DND-41 (cell line): ENCODE measurements at regions not wholly inside any gene's neighbourhood (a gene's known extent, or its start where the extent isn't known, plus 50 kb on each side); places are given as distances from the start of the nearest gene placed in this dataset.

Experiments
- EZH2 ChIP-seq: IDR thresholded peaks from 3 replicates; pipeline ENCODE4 v1.6.1; 2012; ENCODE audit warnings: borderline replicate concordance, low read depth, mild to moderate bottlenecking, moderate library complexity, low read length, inconsistent platforms; ENCODE audit not compliant: severe bottlenecking
- TF ChIP-seq, protein P1 (sequence below): IDR thresholded peaks from 2 replicates; pipeline ENCODE4 v1.5.1; 2012; ENCODE audit warnings: borderline replicate concordance, low read length, moderate library complexity, mild to moderate bottlenecking; ENCODE audit not compliant: poor library complexity, severe bottlenecking; ENCODE audit errors: extremely low read depth

DNA sequence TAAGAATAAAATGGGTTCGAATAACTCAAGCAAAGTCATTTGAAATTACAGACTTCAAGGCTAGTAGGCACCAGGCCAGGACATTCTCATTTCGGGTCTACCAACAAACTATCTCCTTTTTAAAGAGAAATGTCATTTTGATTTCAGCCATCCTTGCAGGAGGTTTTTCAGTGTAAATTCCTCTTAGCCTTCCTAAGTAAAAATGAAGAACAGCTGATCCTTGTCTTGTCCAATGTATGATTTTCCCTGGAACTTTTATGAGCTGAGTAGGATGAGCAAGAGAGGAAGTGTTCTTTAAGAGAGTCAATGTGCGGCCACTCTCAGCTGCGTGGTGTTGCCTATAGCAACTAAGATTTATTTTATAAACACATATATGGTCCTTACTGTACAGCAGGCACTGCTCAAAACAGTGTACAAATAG, 110.1 kb downstream of the PLCE1 start:
- TF ChIP-seq, protein P1, sequence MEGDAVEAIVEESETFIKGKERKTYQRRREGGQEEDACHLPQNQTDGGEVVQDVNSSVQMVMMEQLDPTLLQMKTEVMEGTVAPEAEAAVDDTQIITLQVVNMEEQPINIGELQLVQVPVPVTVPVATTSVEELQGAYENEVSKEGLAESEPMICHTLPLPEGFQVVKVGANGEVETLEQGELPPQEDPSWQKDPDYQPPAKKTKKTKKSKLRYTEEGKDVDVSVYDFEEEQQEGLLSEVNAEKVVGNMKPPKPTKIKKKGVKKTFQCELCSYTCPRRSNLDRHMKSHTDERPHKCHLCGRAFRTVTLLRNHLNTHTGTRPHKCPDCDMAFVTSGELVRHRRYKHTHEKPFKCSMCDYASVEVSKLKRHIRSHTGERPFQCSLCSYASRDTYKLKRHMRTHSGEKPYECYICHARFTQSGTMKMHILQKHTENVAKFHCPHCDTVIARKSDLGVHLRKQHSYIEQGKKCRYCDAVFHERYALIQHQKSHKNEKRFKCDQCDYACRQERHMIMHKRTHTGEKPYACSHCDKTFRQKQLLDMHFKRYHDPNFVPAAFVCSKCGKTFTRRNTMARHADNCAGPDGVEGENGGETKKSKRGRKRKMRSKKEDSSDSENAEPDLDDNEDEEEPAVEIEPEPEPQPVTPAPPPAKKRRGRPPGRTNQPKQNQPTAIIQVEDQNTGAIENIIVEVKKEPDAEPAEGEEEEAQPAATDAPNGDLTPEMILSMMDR: no peak
- TF ChIP-seq EZH2: no peak
